ENCODE measurements at regions not wholly inside any gene's neighbourhood (a gene's known extent, or its start where the extent isn't known, plus 50 kb on each side); places are given as distances from the start of the nearest gene placed in this dataset.
A peak's percentile ranks its signal among the peaks of the same experiment; 100 is the strongest.
"Not testable (repeated sequence)": the region's sequence is repeated elsewhere in the genome, so short reads cannot be mapped to it uniquely, and the experiment has no call there.

- DNase-seq (ENCODE audit: low read depth in 4 of 4, low spot score in 3 of 4) = no peak
These were observed 2044.9 kb upstream of the PCDH20 start for GRCh38 chr13:63460462-63461090.

GRCh38 chr13:63457186-63457585 is 2041.5 kb upstream of the PCDH20 start:
- no peak for DNase-seq (ENCODE audit: low read depth in 4 of 4, low spot score in 3 of 4)

- no peak for DNase-seq (ENCODE audit: low read depth in 4 of 4, low spot score in 3 of 4)
These were observed 2040.3 kb upstream of the PCDH20 start for GRCh38 chr13:63455938-63456337.

- DNase-seq (ENCODE audit: low read depth in 4 of 4, low spot score in 3 of 4) = peak in 2 of 4 donors; percentile 10 to 33
These were observed 2033.9 kb upstream of the PCDH20 start for GRCh38 chr13:63449550-63449949.

GRCh38 chr13:63448692-63449091 is 2033.0 kb upstream of the PCDH20 start:
- DNase-seq (ENCODE audit: low read depth in 4 of 4, low spot score in 3 of 4) = no peak

GRCh38 chr13:63446329-63446728 is 2030.7 kb upstream of the PCDH20 start:
- no peak for DNase-seq (ENCODE audit: low read depth in 4 of 4, low spot score in 3 of 4)

GRCh38 chr13:63444225-63444624 is 2028.6 kb upstream of the PCDH20 start:
- DNase-seq (ENCODE audit: low read depth in 4 of 4, low spot score in 3 of 4) = not testable (repeated sequence)

- no peak for DNase-seq (ENCODE audit: low read depth in 4 of 4, low spot score in 3 of 4)
These were observed 2023.3 kb upstream of the PCDH20 start for GRCh38 chr13:63438951-63439350.

- no peak for DNase-seq (ENCODE audit: low read depth in 4 of 4, low spot score in 3 of 4)
These were observed 2020.6 kb upstream of the PCDH20 start for GRCh38 chr13:63436325-63436668.

GRCh38 chr13:63435667-63436324 is 2020.1 kb upstream of the PCDH20 start:
- DNase-seq (ENCODE audit: low read depth in 4 of 4, low spot score in 3 of 4) = no peak

GRCh38 chr13:63433546-63434150 is 2018.0 kb upstream of the PCDH20 start:
- no peak for DNase-seq (ENCODE audit: low read depth in 4 of 4, low spot score in 3 of 4)

- DNase-seq (ENCODE audit: low read depth in 4 of 4, low spot score in 3 of 4) = no peak
These were observed 2011.5 kb upstream of the PCDH20 start for GRCh38 chr13:63427170-63427569.

- DNase-seq (ENCODE audit: low read depth in 4 of 4, low spot score in 3 of 4) = no peak
These were observed 2009.5 kb upstream of the PCDH20 start for GRCh38 chr13:63425131-63425530.

- no peak for DNase-seq (ENCODE audit: low read depth in 4 of 4, low spot score in 3 of 4)
These were observed 2005.5 kb upstream of the PCDH20 start for GRCh38 chr13:63421123-63421522.

- no peak for DNase-seq (ENCODE audit: low read depth in 4 of 4, low spot score in 3 of 4)
These were observed 2005.0 kb upstream of the PCDH20 start for GRCh38 chr13:63420685-63421084.

- no peak for DNase-seq (ENCODE audit: low read depth in 4 of 4, low spot score in 3 of 4)
These were observed 1998.6 kb upstream of the PCDH20 start for GRCh38 chr13:63414247-63414646.

- DNase-seq (ENCODE audit: low read depth in 4 of 4, low spot score in 3 of 4) = no peak
These were observed 1994.2 kb upstream of the PCDH20 start for GRCh38 chr13:63409791-63410351.

GRCh38 chr13:63408331-63409189 is 1992.9 kb upstream of the PCDH20 start:
- DNase-seq (ENCODE audit: low read depth in 4 of 4, low spot score in 3 of 4) = peak in 1 of 4 donors; percentile 2

- DNase-seq (ENCODE audit: low read depth in 4 of 4, low spot score in 3 of 4) = no peak
These were observed 1988.1 kb upstream of the PCDH20 start for GRCh38 chr13:63403733-63404132.

GRCh38 chr13:63396746-63397145 is 1981.1 kb upstream of the PCDH20 start:
- no peak for DNase-seq (ENCODE audit: low read depth in 4 of 4, low spot score in 3 of 4)

- no peak for DNase-seq (ENCODE audit: low read depth in 4 of 4, low spot score in 3 of 4)
These were observed 1977.5 kb upstream of the PCDH20 start for GRCh38 chr13:63393112-63393511.

All from right renal pelvis (tissue), 4 donors.